NCI-H187 treated with DMSO at 0.1 percent for 48 hours (cell line): ENCODE measurements at regions not wholly inside any gene's neighbourhood (a gene's known extent, or its start where the extent isn't known, plus 50 kb on each side); places are given as distances from the start of the nearest gene placed in this dataset.

Source experiments
- DNase-seq: peaks from one replicate; lab custom pipeline; 2025; lab: John Stamatoyannopoulos, UW

DNA sequence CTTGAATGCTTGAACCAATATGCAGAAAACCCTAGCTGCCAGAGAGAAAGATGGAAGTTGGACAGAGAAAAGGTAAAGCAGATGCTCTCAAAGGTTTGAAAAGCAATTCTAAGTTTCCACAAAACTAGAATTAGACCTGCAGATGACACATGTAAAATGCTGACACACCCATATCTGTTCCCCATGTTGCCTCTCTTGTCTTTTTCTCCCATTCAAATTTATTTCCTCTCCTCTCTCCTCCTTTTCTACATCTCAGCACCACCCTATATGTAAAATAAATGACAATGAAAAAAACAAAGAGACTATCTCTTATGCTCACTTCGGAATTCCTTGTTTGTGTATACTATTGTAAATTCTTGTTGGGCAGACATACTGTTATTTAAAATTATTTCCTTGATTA is 75.5 kb upstream of the PLEKHA5 start:
- DNase-seq, result no peak

DNA sequence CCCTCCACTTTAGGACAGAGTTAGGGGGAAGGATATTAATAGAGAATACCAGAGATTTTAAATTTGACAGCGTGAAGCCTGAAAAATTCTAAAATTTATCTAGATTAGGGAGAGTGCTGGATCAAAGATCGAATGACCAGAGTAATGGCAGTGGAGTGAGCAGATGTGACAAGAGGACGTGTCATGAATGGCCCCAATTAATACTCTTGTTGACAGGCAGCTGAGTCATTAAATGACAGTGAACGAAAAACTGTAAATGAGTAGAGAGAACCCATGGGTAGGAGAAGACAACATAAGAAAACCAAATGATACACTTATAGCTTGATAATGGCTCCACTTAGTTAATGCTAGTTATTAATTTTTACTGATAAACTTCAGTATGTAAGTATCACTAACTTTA is 73.9 kb upstream of the PLEKHA5 start:
- no peak for DNase-seq

DNA sequence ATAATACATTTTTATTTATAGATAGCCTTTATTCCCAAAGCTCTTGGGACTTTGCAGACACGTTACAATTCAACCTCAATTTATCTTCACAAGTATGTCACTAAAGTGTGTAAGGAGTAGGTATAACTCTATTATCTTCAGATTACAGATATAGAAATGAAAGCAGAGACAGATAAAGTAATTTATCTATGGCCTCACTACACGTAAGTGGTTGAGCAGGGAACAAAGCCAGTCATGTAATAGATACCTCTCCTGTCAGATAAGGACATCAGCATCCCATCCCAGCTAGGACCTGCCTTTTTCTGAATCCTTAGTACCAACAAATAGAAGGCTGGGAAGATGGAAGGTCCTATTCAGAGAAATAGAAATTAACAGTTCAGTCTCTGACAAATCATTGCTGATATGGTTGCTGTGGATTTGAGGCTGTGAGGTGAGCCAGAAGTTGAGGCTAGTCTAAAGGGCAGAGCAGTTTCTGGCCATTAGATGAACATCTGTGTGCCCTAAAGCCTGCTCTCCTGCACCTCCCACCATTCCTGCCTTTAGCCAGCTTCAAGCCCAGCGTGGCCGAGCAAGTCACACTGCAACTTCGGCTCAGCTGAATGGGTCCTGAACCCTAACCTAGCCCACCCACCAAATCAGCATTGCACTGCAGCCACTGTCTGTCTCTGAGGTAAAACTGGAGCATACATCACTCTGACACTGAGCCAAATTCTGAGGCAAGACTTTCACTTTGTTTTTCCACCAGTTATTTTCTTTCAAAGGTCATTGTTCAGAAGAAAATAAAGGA is 71.1 kb upstream of the PLEKHA5 start:
- no peak for DNase-seq

DNA sequence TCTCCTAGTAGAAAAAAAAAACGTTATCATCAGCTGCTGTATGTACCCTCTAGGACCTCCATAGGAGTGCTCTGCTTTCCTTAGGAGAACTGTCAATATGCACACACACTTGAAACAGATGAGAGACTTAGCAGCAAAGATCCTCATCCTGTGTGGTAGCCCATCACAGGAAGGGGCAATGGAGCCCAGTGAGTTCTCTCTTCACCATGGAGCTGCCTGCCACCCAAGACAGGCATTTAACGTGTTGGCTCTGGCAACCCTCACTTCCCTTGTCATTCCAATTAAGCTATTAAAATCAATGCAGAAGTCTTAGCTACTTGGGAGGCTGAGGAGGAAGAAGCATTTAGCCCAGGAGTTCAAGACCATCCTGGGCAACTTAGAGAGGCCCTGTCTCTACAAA is 64.8 kb upstream of the PLEKHA5 start:
- DNase-seq, result no peak

DNA sequence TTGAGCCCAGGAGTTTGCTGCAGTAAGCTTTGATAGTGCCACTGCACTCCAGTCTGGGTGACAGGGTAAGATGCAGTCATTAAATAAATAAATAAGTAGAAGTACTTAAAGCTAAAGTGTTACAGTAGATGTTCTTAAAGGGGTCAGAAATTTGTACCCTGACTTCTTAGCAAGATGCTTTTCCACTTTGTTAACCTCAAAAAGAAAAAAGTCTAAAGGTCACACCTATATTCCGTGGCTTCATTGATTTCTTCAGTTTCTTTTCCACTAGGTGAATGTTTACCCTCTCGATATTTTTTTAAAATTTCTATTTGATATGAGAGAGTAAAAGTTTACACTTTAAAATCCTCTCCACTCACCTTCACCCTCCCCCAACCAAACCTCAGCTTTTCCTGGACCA is 64.3 kb upstream of the PLEKHA5 start:
- DNase-seq, result no peak

DNA sequence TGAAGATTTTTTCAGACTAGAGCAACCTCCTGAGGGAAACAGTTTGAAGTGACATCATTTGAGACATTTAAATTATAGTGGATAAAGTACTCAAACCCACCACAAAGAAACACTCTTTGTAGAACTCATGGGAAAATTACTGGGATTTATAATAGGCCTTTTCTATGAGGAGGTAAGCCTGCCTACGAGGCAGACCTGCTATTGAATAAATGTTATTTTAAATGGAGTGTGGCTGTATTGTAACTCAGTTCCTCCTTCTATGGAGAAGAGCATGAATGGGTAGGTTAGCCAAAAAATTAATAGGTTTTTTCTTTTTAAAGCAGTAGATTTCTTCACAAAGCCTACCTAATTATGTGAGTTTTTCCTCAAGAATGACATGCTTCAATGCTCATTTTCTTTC is 63.7 kb upstream of the PLEKHA5 start:
- no peak for DNase-seq

DNA sequence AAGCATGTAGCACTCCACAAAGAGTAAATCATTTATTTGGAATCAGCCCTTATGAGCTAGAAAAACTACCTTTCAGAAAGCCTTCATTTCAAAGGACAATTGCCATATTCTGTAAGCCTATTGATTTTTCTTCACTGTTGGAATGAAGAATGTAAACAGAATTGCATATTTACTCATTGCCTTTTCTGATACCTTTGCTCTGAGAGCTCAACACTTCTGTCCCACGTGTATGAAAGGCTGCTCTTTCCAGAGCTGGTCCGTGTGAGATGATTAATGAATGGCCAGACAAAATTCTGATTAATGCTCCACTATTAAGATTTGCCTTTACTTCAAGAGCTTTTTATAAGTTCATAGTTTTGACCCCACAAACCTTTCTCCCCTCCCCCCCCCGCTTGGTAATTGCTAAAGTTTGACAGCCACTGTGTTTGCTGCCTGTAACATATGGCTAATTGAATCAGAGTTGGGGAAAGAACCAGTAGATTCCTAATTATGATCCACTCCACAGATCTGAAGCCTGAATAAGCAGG is 63.0 kb upstream of the PLEKHA5 start:
- no peak for DNase-seq

DNA sequence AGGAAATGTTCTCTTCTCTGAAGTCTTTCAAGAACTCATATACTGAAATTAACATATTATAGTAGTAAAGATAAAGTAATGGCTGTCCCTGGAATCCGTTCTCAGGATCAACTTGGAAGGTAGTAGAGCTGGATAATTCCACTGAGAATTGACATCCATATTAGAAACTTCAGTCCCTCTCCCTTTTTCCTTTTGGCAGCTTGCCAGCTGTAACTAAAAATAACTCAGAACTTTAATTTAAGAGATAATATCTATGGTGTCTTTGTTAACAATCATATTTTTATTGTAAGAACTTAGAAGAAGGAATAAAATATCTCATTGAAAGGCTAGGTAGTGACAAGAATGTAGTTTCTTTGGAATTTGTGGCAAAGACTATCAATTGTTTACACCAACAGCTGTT is 61.4 kb upstream of the PLEKHA5 start:
- no peak for DNase-seq

DNA sequence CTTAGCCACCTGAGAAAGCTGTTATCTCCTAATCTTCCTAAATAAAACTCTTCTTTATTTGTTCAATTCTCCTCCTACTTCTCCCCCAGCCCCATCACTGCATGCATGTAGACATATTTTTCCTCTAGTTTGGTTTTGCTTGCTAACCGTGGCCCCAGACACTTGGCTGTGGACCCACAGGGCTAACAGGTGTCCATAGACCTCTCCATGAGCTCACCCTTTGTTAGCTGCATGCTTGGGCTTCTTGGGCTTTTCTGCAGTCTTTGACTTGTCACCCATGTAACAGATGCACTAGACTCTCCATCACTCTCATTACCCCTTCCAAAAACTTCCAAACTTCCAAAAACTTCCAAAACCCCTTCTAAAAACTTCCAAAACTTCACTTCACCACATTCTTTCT is 59.2 kb upstream of the PLEKHA5 start:
- DNase-seq, result no peak

DNA sequence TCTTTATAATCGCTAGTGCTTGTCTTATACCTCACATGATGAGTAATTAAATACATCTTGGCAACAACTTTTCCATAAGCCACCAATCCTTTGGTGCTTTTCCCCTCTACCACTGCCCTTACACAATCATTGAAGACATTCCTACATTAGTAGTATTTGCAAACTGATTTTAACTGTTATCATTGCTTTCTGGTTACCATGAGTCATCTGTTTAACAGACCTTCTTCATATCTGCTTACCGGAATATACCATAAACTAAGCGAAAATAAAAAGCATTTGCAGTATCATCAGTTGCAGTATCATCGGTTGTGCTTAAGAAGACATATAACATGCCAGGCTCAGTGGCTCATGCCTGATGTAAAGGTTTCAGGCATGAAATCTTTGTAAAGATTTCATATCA is 54.8 kb upstream of the PLEKHA5 start:
- DNase-seq, result no peak

DNA sequence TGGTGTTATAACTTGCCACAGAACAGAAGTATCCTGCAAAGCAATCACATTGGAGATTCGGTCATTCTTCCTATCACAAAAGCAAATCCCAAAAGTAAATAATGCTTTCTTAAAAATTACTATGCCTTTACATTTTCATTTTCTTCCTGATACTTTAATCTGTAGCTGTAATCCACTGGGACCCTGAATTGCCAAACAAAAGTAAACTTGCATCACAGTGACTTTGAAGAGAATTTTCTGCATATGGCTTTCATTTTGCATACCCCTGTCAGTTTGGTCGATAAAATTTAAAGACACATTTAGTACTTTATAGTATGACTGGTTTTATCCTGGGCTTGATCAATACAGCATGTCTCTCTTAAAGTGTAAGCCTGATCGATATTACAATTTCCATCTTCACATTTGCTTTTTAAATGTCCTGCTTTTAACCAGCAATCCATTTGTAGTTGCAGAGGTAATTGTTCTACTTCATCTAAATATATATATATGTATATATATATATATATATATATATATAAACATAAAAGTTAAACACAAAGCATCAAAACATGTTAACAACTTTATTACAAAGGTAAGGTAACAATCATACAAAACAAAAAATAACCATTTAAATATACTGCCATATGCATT is 53.7 kb upstream of the PLEKHA5 start:
- no peak for DNase-seq
